Loucy (cell line): ENCODE measurements at regions not wholly inside any gene's neighbourhood (a gene's known extent, or its start where the extent isn't known, plus 50 kb on each side); places are given as distances from the start of the nearest gene placed in this dataset.
"Not testable (repeated sequence)": the region's sequence is repeated elsewhere in the genome, so short reads cannot be mapped to it uniquely, and the experiment has no call there.

Experiments used
- EZH2phosphoT487 ChIP-seq: fragments of 200-600 bp; IDR thresholded peaks from 2 replicates; pipeline ENCODE4 v1.6.1; 2018; ENCODE audit warnings: antibody characterized with exemption, mild to moderate bottlenecking, moderate library complexity, borderline replicate concordance
- TF ChIP-seq, protein P1 (sequence below): fragments of 200-600 bp; sonication (generic); conservative IDR thresholded peaks from 2 replicates; pipeline ENCODE4 v1.5.1; 2014; ENCODE audit warnings: mild to moderate bottlenecking, antibody characterized with exemption, low read length

DNA sequence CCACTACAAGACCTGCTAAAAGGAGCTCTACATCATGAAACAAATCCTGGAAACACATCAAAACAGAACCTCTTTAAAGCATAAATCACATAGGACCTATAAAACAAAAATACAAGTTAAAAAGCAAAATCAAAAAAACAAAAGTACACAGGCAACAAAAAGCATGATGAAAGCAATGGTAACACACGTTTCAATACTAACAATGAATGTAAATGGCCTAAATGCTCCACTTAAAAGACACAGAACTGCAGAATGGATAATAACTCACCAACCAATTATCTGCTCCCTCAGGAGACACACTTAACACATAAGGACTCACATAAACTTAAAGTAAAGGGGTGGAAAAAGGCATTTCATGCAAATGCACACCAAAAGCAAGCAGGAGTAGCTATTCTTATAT lies 66.1 kb upstream of the SSTR4 start:
- TF ChIP-seq, protein P1, sequence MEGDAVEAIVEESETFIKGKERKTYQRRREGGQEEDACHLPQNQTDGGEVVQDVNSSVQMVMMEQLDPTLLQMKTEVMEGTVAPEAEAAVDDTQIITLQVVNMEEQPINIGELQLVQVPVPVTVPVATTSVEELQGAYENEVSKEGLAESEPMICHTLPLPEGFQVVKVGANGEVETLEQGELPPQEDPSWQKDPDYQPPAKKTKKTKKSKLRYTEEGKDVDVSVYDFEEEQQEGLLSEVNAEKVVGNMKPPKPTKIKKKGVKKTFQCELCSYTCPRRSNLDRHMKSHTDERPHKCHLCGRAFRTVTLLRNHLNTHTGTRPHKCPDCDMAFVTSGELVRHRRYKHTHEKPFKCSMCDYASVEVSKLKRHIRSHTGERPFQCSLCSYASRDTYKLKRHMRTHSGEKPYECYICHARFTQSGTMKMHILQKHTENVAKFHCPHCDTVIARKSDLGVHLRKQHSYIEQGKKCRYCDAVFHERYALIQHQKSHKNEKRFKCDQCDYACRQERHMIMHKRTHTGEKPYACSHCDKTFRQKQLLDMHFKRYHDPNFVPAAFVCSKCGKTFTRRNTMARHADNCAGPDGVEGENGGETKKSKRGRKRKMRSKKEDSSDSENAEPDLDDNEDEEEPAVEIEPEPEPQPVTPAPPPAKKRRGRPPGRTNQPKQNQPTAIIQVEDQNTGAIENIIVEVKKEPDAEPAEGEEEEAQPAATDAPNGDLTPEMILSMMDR, result not testable (repeated sequence)
- TF ChIP-seq EZH2phosphoT487, result not testable (repeated sequence)
